22Rv1 (cell line): ENCODE measurements at regions not wholly inside any gene's neighbourhood (a gene's known extent, or its start where the extent isn't known, plus 50 kb on each side); places are given as distances from the start of the nearest gene placed in this dataset.

Experiments
- CTCF ChIP-seq: fragments of 450-650 bp; IDR thresholded peaks from 2 replicates; pipeline ENCODE4 v1.5.1; 2017; ENCODE audit warnings: mild to moderate bottlenecking
- ZFX ChIP-seq: fragments of 450-650 bp; IDR thresholded peaks from 2 replicates; pipeline ENCODE4 v1.6.1; 2017; ENCODE audit warnings: antibody characterized with exemption, borderline replicate concordance

GRCh38 chr14:71206766-71207371 is 299.6 kb downstream of the PCNX1 start:
- no peak for TF ChIP-seq CTCF
- no peak for TF ChIP-seq ZFX
